PC-3 (cell line): ENCODE measurements at regions not wholly inside any gene's neighbourhood (a gene's known extent, or its start where the extent isn't known, plus 50 kb on each side); places are given as distances from the start of the nearest gene placed in this dataset.

ENCODE experiments used
- CTCF ChIP-seq: fragments of 300-600 bp; sonication (generic); conservative IDR thresholded peaks from 2 replicates; pipeline ENCODE4 v1.5.1; 2017; ENCODE audit warnings: antibody characterized with exemption, low read depth, mild to moderate bottlenecking, low read length
- EZH2 ChIP-seq: fragments of 300-600 bp; sonication (generic); IDR thresholded peaks from one replicate; pipeline ENCODE4 v1.6.1; 2017; ENCODE audit warnings: antibody characterized with exemption, mild to moderate bottlenecking, low read length; ENCODE audit not compliant: unreplicated experiment
- EZH2phosphoT487 ChIP-seq: fragments of 300-600 bp; sonication (generic); IDR thresholded peaks from 2 replicates; pipeline ENCODE4 v1.6.1; 2018; ENCODE audit warnings: mild to moderate bottlenecking, antibody characterized with exemption, low read length, borderline replicate concordance

DNA sequence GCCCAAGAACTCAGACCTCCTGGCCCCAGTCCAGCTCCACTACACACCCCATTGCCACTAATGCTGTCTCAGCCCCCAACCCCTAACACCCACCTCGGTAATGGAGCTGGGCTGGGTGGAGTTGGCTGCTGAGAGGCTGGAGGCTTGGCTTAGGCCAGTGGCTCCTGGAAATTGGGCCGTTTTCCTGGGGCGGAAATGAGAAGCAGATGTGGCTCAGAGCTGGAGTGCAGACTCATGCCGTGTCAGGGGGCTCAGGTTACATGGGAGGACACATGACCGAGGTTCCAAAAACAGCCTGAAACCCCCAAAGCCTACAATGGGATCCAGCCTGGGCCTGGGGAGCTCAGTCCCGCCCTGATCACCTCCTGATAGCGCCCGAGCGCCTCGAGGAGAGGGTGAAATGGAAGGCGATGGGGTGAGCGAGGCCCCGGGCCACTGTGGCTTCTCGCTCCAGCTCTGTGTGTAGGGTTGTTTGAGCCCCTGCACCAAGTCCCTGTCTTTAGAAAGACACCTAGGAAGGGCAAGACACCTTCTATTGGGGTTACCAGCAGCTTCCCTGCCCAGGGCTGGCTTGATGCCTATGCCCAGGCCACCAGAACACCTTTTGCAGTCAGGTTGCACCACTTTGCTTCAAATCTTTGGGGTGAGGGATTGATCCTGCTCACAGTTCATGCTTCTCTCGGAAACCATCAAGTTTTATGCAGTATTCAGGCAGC lies 175.7 kb upstream of the HAAO start:
- TF ChIP-seq EZH2 (no peak), CTCF (no peak), EZH2phosphoT487 (no peak)
